Activated T-cell treated with anti-CD3 and anti-CD28 coated beads, Interleukin-2, amount 50 U/mL, for 48 hours (primary cell): ENCODE measurements at regions not wholly inside any gene's neighbourhood (a gene's known extent, or its start where the extent isn't known, plus 50 kb on each side); places are given as distances from the start of the nearest gene placed in this dataset.
"Not testable (repeated sequence)": the region's sequence is repeated elsewhere in the genome, so short reads cannot be mapped to it uniquely, and the experiment has no call there.

Source experiments
- DNase-seq, 2 experiments: peaks; one replicate each; pipeline ENCODE4 v3.0.0-alpha.2; 2020

- DNase-seq, result no peak
Measured at GRCh38 chr5:158513490-158514318, 586.0 kb downstream of the EBF1 start.

- DNase-seq, result no peak
Measured at GRCh38 chr5:158511454-158511853, 588.3 kb downstream of the EBF1 start.

DNA sequence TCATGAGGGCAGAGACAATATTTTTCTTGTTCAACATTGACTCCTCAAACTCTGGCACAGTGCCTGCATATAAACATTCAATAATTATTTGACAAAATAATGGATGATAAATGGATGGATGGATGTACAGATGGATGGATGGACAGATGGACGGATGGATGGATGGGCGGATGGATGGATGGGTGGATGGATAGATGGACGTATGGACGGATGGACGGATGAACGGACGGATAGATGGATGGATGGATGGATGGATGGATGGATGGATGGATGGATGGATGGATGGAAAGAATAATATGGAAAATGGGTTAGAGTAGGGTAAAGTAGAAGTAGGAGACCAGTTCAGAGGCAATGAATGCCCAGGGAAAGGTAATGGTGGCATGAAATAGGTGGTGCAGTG lies 589.2 kb downstream of the EBF1 start:
- no peak for DNase-seq

DNA sequence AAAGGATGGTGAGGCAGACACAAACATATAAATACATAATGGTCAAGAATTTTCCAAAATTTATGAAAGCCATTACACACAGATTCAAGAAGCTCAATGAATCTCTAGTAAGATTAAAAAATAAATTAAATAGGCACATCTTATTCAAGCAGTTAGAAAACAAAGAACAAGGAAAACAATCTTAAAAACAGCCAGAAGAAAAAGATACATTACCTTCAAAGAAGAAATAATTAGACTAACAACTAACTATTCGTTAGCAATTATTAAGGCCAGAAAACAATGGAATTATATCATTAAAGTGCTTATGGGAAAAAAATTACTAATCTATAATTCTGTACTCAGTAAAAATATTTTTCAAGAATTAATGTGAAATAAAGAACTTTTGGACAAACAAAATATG lies 593.1 kb downstream of the EBF1 start:
- DNase-seq, result no peak

DNA sequence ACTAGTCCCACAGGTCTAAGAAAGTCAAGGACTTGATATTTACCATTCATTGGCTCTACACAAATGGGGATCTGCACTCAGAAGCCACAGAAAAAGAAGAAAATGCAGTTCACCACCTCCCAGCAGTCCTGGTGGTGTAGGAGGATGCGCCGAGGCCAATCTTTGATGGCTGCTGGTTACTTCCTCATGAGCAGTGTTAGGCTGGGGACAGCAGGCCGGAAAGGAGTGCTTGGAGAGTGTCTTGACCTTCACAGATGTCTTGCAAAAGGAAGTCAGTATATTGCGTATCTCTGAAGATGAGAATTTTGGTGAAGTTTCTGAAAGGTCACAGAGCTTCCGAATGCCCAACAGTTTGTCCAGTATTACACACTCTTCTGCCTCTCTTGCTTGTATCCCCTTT lies 597.0 kb downstream of the EBF1 start:
- DNase-seq, result no peak

DNA sequence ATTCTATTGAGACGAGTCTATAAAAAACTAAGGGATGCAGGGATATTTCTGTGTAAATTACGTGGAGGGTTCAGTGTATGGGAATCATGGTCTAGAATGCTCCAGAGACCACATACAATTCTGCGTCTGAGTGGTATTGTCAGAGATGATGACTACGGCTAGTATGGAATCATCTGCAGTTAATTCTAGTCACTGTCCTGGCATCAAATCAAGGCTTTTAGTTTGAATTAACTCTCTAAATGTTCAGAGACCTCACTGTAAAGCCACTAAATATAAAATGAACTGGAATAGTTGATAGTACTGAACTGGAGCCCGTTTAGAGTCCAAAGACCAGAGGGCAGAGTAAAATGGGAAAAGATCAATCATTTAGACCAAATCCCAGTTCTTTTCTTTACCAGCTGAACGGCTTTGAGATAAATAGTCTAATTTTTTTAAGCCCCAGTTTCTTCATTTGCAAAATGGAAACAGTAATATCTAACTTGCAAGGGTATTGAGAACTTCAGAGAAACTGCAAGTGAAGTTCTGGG lies 599.8 kb downstream of the EBF1 start:
- no peak for DNase-seq

GRCh38 chr5:158499075-158499891 lies 600.4 kb downstream of the EBF1 start:
- no peak for DNase-seq

GRCh38 chr5:158496624-158497023 lies 603.1 kb downstream of the EBF1 start:
- no peak for DNase-seq

- no peak for DNase-seq
Measured at GRCh38 chr5:158494541-158494940, 605.2 kb downstream of the EBF1 start.

DNA sequence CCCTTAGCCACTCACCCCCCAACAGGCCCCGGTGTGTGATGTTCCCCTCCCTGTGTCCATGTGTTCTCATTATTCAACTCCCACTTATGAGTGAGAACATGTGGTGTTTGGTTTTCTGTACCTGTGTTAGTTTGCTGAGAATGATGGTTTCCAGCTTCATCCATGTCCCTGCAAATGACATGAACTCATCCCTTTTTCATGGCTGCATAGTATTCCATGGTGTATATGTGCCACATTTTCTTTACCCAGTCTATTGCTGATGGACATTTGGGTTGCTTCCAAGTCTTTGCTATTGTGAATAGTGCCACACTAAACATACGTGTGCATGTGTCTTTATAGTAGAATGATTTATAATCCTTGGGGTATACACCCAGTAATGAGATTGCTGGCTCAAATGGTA lies 605.7 kb downstream of the EBF1 start:
- not testable (repeated sequence) for DNase-seq

DNA sequence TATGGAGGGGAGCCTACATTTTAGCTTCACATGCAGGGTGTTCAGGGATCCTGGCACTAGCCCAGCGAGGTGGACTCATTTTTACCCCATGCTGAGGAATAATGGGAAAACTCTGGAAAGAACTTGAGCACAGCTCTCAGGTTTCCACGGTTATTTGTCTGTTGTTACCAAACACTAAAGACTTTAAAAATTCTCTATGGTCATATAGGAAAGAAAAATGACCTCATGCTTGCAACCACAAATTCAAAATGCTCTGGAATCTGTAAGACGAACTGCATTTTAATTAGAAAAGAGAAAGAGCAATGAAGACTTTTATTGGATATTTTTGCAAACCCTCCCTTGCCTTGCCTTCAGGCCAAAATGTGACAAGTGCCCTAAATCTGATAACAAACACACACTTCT lies 606.9 kb downstream of the EBF1 start:
- no peak for DNase-seq

- no peak for DNase-seq
Measured at GRCh38 chr5:158492136-158492535, 607.6 kb downstream of the EBF1 start.

GRCh38 chr5:158487664-158488063 lies 612.1 kb downstream of the EBF1 start:
- no peak for DNase-seq

DNA sequence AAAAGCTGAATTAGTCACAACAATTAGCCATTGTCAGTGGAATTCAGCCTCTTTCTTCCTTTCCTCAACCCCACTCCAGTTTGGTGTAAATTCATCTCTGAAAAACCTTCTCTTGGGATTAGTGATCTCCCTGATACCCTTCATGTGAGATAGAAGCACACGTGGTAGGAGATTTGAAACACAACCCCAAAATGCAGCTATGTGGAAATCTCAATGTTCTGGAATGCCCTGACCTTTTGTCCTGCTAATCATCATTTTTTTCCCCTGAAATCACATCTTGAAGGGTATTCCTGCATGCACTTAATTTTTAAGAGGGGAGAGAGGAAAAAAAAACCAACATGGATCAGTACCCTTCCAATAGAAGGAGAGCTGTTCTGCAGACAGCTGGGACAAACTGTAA lies 612.6 kb downstream of the EBF1 start:
- no peak for DNase-seq

DNA sequence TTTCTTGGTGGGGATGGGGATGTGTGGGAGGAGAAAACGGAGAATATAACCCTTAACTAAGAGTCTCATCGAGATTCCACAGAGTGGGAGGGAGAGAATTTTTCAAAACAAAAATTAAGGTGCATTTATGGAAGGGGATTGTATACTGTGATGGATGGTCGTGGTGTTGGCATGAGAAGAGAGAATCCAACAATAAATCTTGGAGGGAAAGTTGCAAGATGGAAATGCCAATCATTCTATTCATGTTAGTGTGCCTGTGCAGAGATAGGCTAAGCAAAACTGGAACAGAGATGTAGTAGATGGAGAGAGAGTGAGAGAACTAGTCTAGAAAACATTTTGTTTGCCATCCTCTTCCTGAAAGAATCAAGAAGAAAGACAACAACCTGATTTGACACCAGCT lies 613.1 kb downstream of the EBF1 start:
- no peak for DNase-seq

DNA sequence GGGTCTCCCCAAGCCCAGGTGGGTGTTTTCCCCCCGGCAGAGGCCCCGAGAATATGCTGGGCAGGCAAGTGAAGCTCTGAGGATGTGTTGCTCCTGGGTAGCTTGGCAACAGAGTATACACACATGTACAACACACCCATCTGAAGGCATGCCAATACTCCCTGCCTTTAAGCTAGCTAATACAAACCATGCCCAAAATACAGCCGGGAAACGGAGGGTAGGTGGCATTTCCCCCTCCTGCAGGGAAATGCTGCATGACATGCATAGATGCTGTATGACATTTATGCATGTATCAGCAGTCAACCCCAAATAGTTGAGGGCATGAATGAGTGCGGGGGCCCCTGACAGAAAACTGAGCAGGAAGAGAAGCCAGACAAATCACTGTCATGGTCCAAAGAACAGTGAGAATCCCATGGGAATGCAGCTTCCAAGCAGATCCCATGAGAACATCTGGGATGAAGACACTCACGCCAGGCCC lies 614.1 kb downstream of the EBF1 start:
- no peak for DNase-seq

- DNase-seq, result no peak
Measured at GRCh38 chr5:158485047-158485446, 614.7 kb downstream of the EBF1 start.

- DNase-seq, result no peak
Measured at GRCh38 chr5:158484150-158484549, 615.6 kb downstream of the EBF1 start.

- DNase-seq, result no peak
Measured at GRCh38 chr5:158483281-158483860, 616.3 kb downstream of the EBF1 start.

DNA sequence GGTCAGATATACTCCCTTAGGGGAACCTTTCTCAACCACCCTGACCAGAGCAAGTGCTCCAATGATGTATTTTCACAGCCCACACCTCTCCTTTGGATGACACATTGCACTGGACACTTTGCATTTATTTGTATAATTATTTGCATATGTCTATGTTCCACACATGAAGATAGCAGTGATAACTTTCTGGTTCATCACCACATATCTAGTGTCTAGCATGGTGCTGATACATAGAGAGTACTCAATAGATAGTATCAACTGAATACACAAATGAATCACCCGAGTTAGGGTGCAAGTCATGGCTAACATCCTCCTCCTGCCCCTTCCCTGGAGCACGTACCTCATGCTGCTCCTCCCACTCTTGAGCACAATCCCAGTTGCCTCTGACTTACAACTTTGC lies 617.6 kb downstream of the EBF1 start:
- no peak for DNase-seq

- DNase-seq, result no peak
Measured at GRCh38 chr5:158478139-158478538, 619.2 kb upstream of the CLINT1 start.

- no peak for DNase-seq
Measured at GRCh38 chr5:158477214-158477613, 618.3 kb upstream of the CLINT1 start.

- no peak for DNase-seq
Measured at GRCh38 chr5:158473016-158473635, 614.2 kb upstream of the CLINT1 start.
